Calu3 (cell line): ENCODE measurements at regions not wholly inside any gene's neighbourhood (a gene's known extent, or its start where the extent isn't known, plus 50 kb on each side); places are given as distances from the start of the nearest gene placed in this dataset.
"Not testable (repeated sequence)": the region's sequence is repeated elsewhere in the genome, so short reads cannot be mapped to it uniquely, and the experiment has no call there.

Experiments used
- BruUV-seq: library from RNA; stranded (reverse); fragments of 400-500 nt; replicated peaks from 2 replicates; lab custom pipeline; 2021; lab: Mats Ljungman, UMichigan
- CTCF ChIA-PET: fragments of 300-600 bp; sonication (Branson Sonifier 250); formaldehyde crosslinking; loops from one replicate; lab custom pipeline; 2022; ENCODE audit warnings: antibody characterized with exemption; lab: Charles Lee
- DNase-seq: peaks from one replicate; pipeline ENCODE4 v3.0.0; 2022
- H3K27ac Mint-ChIP-seq: one replicate; pipeline ENCODE4 v1.8.0; 2022; ENCODE audit warnings: mixed read lengths; ENCODE audit not compliant: unreplicated experiment
- H3K27me3 Mint-ChIP-seq: one replicate; pipeline ENCODE4 v1.8.0; 2022; ENCODE audit warnings: mixed read lengths; ENCODE audit not compliant: unreplicated experiment
- H3K36me3 Mint-ChIP-seq: one replicate; pipeline ENCODE4 v1.8.0; 2022; ENCODE audit warnings: mild to moderate bottlenecking, moderate library complexity, mixed read lengths; ENCODE audit not compliant: insufficient read depth, unreplicated experiment
- H3K4me1 Mint-ChIP-seq: one replicate; pipeline ENCODE4 v1.8.0; 2022; ENCODE audit warnings: mild to moderate bottlenecking, low read depth, mixed read lengths; ENCODE audit not compliant: unreplicated experiment
- H3K4me3 Mint-ChIP-seq: one replicate; pipeline ENCODE4 v1.8.0; 2022; ENCODE audit warnings: mild to moderate bottlenecking, low read depth, moderate library complexity, mixed read lengths; ENCODE audit not compliant: unreplicated experiment
- H3K9me3 Mint-ChIP-seq: one replicate; pipeline ENCODE4 v1.8.0; 2022; ENCODE audit warnings: low read depth, mixed read lengths; ENCODE audit not compliant: unreplicated experiment
- CTCF ChIP-seq: fragments of 200-600 bp; IDR thresholded peaks from one replicate; pipeline ENCODE4 v1.8.0; 2022; ENCODE audit warnings: antibody characterized with exemption; ENCODE audit not compliant: unreplicated experiment
- intact Hi-C: fragments of 100-400 bp; cut with micrococcal nuclease; formaldehyde crosslinking; loops from one replicate; pipeline ENCODE4 v1.10.0; 2022; ENCODE audit not compliant: unreplicated experiment

- no peak for DNase-seq
- Mint-ChIP-seq H3K4me1 (peaks cover 22% of the 10 kb centered on the region), H3K27me3 (no peaks in the 10 kb centered on the region), H3K27ac (no peak overlapping the region), H3K4me3 (no peak overlapping the region), H3K36me3 (no peaks in the 10 kb centered on the region), H3K9me3 (no peaks in the 10 kb centered on the region)
- no peak for TF ChIP-seq CTCF
- intact Hi-C loops = no loop called here
- BruUV-seq = no TSS peak
- CTCF ChIA-PET = no interaction called here
Measured at GRCh38 chr3:30321065-30321464, 285.3 kb upstream of the TGFBR2 start.

GRCh38 chr3:30323649-30324048 lies 282.8 kb upstream of the TGFBR2 start:
- intact Hi-C loops, H3K36me3 Mint-ChIP-seq, DNase-seq, CTCF ChIA-PET, H3K9me3 Mint-ChIP-seq, H3K27ac Mint-ChIP-seq, H3K4me3 Mint-ChIP-seq, H3K27me3 Mint-ChIP-seq, BruUV-seq: not testable (repeated sequence)
- H3K4me1 Mint-ChIP-seq = peaks cover 22% of the 10 kb centered on the region

DNA sequence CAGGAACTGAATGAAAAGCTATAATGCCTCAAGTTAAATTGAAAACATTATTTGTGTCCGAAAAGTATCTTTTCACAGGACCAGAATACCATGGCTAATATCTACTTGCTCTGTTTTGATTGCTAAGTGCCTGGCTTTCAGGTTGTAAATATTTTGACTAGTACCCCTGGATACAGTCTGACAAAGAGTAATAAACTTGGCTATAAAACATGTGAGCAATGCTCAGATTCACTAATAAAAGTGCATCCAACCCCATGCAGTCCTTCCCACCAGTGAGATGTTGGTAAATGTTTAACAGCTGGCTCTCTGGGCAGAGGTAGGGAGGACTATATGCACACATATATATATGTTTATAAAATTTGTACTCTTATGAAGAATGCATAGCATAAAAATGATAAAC lies 281.8 kb upstream of the TGFBR2 start:
- H3K9me3 Mint-ChIP-seq = no peaks in the 10 kb centered on the region
- H3K27me3 Mint-ChIP-seq = no peaks in the 10 kb centered on the region
- H3K27ac Mint-ChIP-seq = no peak overlapping the region
- H3K4me3 Mint-ChIP-seq = no peak overlapping the region
- intact Hi-C loops = no loop called here
- BruUV-seq = no TSS peak
- no peak for TF ChIP-seq CTCF
- H3K36me3 Mint-ChIP-seq = no peaks in the 10 kb centered on the region
- H3K4me1 Mint-ChIP-seq = peaks cover 18% of the 10 kb centered on the region
- DNase-seq = no peak
- CTCF ChIA-PET = interaction anchor here (0.5 to 1.0 kb wide), 2 partner anchors 50 to 227 kb away, joined by 4 read pairs; no protein-coding TSS in a partner anchor

DNA sequence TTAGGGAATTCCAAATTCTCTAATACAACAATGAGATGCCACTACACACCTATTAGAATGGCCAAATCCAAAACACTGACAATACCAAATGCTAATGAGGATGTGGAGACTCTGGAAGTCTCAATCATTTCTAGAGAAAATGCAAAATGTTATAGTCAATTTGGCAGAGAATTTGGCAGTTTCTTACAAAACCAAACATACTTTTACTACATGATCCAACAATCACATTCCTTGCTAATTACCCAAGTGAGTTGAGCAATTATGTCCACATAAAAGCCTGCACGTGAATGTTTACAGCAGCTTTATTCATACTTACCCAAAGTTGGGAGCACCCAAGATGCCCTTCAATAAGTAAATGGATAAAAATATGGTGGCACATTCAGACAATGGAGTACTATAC lies 278.4 kb upstream of the TGFBR2 start:
- H3K36me3 Mint-ChIP-seq, H3K4me3 Mint-ChIP-seq, CTCF ChIA-PET, H3K27me3 Mint-ChIP-seq, BruUV-seq, H3K27ac Mint-ChIP-seq, H3K9me3 Mint-ChIP-seq, DNase-seq, intact Hi-C loops: not testable (repeated sequence)
- H3K4me1 Mint-ChIP-seq = peaks cover 40% of the 10 kb centered on the region

- DNase-seq, BruUV-seq, H3K27me3 Mint-ChIP-seq, CTCF ChIA-PET, H3K9me3 Mint-ChIP-seq, intact Hi-C loops, H3K36me3 Mint-ChIP-seq, H3K27ac Mint-ChIP-seq, H3K4me3 Mint-ChIP-seq: not testable (repeated sequence)
- H3K4me1 Mint-ChIP-seq = peaks cover 45% of the 10 kb centered on the region
Measured at GRCh38 chr3:30328935-30329334, 277.5 kb upstream of the TGFBR2 start.

- DNase-seq = no peak
- CTCF ChIA-PET = interaction anchor here (1.5 kb wide), 1 partner anchor 362 kb away, joined by 5 read pairs; no protein-coding TSS in a partner anchor
- Mint-ChIP-seq H3K27ac (no peak overlapping the region), H3K4me1 (peaks cover 36% of the 10 kb centered on the region), H3K4me3 (no peak overlapping the region), H3K27me3 (no peaks in the 10 kb centered on the region), H3K36me3 (peaks cover 4% of the 10 kb centered on the region), H3K9me3 (no peaks in the 10 kb centered on the region)
- intact Hi-C loops = no loop called here
- TF ChIP-seq CTCF = no peak
- BruUV-seq = no TSS peak
Measured at GRCh38 chr3:30331519-30331918, 274.9 kb upstream of the TGFBR2 start.
